Endometrial microvascular endothelial cells (primary cell): ENCODE measurements at regions not wholly inside any gene's neighbourhood (a gene's known extent, or its start where the extent isn't known, plus 50 kb on each side); places are given as distances from the start of the nearest gene placed in this dataset.

Experiments used
- in situ Hi-C: cut with HindIII; loops from 2 replicates; pipeline ENCODE4 v1.10.0; 2017; ENCODE audit warnings: low sequenced_read_pairs, low pct_unique_long_range_greater_than_20kb; ENCODE audit errors: inconsistent ontology term

GRCh38 chr2:235162082-235162836, 210.4 kb downstream of the SH3BP4 start:
- in situ Hi-C loops = no loop called here

DNA sequence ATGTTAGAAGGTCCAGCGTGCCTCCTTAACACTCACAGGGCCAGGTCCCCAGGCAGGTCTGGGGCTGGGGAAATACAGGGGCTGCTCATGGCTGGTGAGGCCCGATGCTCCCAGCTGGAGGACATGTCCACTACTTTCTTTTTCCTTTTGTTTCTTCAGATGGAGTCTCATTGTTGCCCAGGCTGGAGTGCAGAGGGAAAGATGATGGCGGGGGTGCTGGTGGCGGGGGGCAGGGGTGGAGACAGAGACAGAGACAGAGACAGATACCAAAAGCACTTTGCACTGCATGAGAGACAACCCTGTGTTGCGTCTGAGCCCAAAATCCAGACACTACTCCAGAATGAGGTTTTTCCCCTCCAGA, 211.0 kb downstream of the SH3BP4 start:
- in situ Hi-C loops = no loop called here

DNA sequence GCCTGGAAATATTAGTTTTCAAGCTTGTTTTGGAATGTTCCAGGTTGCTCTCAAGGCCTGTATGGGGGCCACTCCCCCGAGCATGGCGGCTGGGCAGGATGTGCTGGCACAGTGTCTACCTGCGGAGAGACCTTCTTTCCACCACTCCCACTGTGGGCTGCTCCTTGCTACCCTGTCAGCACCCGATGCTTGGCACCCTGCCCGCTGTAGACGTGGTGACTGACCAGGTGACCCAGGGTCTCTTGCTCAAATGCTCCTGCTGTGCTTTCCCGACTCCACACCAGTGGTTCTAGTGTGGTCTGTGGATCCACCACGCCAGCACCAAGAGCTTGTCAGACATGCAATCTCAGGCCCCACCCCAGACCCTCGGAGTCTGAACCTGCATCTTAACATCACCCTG, 213.3 kb downstream of the SH3BP4 start:
- in situ Hi-C loops = no loop called here

DNA sequence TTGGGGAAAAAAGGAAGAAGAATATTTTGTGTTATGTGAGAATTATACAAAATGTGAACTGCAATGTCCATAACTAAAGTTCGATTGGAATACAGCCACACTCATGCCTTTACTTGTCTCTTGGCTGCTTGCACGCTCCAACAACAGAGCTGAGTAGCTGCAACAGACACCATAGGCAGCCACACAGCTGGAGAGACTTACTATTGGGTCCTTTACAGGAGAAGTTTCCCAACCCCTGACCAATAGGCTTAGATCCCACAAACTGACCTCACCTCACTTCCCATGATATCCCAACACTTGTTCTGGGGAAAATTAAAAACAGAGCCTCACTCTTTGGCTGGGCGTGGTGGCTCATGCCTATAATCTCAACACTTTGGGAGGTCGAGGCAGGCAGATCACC, 213.8 kb downstream of the SH3BP4 start:
- in situ Hi-C loops = no loop called here

DNA sequence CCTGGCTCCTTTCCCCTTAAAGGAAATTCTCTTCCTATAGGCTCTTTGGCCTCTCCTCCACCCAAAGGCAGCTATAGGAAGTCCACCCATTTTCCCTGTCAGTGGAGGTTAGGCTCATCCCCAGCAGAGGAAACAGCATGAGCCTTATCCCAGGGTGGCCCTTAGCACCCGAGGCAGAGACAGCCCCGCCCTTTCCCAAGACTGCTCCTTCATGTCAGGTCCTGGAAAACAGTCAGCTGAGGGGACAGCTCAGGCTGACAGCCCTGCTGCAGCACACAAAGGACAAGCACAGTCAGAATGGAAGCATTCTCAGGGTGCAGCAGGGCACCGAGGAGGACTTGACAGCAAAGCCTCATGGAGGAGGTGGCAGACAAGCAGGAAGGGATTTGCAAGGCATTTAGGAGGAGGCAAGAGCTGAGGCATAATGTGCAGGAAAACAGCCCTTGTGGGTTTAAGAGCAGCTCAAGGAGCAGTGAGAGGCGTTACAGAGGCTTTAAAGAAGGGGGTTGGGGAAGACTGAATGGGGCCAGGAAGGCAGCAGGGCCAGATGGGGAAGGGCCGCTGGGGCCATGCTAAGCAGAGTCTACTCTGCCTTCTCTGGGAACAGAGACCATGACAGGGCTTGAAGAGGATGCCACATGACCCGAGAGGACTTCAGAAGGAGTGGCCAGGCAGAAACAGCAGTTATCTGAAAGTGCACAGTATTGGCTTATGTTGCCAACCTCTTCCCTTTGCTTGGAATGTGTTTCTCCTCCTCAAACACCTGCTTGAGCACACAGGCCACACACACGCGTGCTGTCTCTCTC, 216.6 kb downstream of the SH3BP4 start:
- in situ Hi-C loops = no loop called here

DNA sequence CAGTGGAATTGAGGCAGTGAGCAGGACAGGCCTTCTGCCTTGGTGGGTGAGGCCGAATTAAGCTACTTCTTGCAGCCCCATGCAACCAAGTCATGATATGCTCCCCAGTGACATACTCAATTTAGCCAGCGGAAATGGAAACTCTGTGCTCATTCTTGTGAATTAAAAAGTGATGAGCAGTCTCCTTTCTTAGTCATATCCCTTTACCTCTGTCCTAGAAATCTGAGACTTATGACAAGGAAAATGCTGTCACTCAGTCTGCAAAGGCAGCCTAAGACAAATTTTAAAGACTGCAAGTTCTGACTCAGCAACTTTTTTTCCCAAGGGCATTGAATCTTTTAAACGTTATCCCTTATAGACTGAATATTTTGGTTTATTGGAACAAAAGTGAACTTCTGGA, 218.2 kb downstream of the SH3BP4 start:
- in situ Hi-C loops = no loop called here

DNA sequence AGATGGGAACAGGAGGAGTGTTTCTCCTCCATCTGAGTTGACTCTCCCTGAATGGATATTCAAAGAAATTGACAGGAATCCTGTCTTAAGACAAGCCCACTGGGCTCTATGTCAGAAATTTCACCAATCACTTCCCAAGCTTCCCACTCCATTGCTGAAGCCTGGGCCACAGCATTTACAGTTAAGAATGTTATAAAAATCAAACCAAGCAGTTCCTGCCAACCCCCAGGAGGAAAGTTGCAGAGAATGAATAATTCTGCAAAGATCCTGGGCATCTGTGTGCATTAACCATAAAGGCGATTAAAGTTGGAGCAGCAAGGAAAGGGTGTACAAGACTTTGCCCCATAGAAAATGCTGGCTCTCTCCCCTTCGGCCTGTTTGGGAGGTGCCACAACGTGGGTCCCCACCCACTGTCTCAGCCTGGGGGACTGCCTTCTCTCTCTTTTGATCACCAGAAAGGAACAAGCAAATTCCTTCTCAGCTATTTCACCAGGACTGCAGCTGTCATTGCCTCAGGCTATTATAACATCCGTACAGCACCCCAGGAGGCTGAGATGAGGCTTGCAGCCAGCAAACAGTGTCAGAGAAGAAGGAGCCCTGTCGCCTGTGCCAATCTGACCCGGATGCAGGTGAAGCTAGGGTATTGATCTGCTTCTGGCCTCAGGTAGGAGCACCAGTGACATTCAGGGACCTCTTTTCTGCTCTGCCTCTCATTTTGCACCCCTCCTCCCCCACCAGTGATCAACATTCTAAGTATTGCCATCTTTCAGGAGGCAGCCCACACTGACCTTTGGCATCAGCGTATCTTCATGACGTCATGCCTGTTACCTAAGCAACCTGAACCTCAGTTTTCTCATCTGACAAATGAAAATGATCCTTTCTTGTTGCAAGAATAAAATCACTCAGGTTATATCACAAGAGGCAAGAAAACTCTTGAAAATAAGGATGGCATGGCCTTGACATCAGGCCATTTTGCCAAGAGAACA, 219.0 kb downstream of the SH3BP4 start:
- in situ Hi-C loops = no loop called here

- in situ Hi-C loops = no loop called here
Measured at GRCh38 chr2:235171550-235172031, 219.8 kb downstream of the SH3BP4 start.

- in situ Hi-C loops = no loop called here
Measured at GRCh38 chr2:235180642-235181041, 228.8 kb downstream of the SH3BP4 start.

DNA sequence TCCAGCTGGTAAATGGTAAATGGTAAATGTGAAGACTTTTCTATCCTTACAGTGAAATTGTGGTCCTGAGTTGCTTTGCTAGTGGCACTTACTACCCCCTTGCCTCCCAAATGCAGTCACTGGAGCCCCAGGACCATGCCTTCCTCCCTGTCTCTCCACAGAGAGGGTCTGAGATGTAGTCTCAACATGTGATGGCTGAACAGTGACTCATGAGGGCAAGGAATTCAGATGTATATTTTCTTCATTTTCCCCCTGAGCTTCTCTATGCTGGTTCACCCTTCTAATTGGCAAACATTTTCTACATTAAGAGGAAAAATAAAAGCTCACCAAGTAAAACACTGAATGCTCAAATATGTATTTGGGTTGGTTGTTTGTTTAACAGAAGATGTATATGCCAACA, 232.0 kb downstream of the SH3BP4 start:
- in situ Hi-C loops = no loop called here

DNA sequence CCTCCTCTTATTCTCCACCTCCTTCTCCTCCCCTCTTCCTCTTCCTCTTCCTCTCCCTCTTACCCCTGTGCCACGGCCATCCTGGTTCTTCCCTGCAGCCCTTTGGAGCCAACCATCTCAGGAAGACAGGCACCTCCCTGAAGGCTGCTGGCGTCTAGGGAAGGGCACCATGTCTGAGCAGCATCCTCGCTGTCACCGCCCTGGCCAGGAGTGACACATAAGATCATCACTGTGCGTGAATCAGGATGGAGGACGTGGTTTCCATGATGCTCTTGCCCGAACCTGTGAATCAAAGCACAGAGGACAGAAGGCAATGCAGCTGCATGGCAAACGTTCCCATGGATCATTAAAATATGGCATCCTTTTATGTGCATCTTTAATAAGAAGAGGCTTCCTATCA, 236.0 kb downstream of the SH3BP4 start:
- in situ Hi-C loops = no loop called here

- in situ Hi-C loops = no loop called here
Measured at GRCh38 chr2:235191486-235191885, 239.7 kb downstream of the SH3BP4 start.

- in situ Hi-C loops = no loop called here
Measured at GRCh38 chr2:235191978-235192377, 240.2 kb downstream of the SH3BP4 start.

GRCh38 chr2:235194351-235194750, 242.5 kb downstream of the SH3BP4 start:
- in situ Hi-C loops = no loop called here

DNA sequence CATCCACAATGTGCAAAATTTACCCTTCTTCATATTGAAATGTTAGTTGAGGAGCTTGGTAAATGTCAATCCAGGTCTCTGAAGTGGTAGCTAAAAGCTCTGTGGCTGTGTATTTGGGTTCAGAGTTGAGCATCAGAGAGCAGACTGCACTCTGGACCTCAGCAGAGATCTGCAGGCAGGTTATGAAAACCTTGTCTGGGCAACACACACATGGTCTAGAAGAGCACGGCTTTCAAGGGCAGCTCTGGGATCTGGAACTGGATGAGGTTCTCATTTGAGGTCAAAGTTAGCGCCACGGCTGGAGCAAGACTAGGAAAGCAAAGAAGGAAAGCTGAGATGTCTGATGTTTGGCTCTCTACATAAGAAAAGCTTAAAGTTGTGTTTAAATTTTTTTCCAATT, 243.0 kb downstream of the SH3BP4 start:
- in situ Hi-C loops = no loop called here

GRCh38 chr2:235195921-235196320, 244.1 kb downstream of the SH3BP4 start:
- in situ Hi-C loops = no loop called here

GRCh38 chr2:235199128-235199527, 247.3 kb downstream of the SH3BP4 start:
- in situ Hi-C loops = no loop called here

GRCh38 chr2:235200216-235200615, 248.4 kb downstream of the SH3BP4 start:
- in situ Hi-C loops = no loop called here

DNA sequence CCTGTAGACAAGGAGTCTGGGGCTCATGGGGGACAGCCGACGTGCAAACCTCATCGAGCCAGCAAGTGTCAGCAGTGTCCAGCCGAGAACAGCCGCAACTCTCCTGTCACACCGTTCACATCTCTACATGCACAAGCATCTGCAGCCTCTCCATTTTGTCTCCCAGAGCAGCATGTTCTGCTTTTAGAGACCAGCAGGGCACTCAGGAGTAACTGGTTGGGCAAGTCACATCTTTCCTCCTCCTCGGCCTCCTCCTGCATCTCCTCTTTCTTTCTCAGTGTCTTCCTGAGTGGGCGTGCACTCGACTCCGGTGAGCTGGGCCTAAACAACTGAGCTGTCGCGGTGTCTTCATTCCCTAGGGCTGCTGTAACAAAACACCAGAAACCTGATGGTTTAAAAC, 249.9 kb downstream of the SH3BP4 start:
- in situ Hi-C loops = no loop called here
